ENCODE measurements at regions not wholly inside any gene's neighbourhood (a gene's known extent, or its start where the extent isn't known, plus 50 kb on each side); places are given as distances from the start of the nearest gene placed in this dataset.

GRCh38 chr4:125911058-125911457 is 596.3 kb downstream of the FAT4 start:
- TF ChIP-seq CTCF (IDR thresholded peaks at IDR 0.05; ENCODE audit: low read depth, low read length, poor library complexity, severe bottlenecking) (no peak), EZH2phosphoT487 (IDR thresholded peaks at IDR 0.05; ENCODE audit: borderline replicate concordance, low read length) (no peak)
